HCT116 (cell line): ENCODE measurements at regions not wholly inside any gene's neighbourhood (a gene's known extent, or its start where the extent isn't known, plus 50 kb on each side); places are given as distances from the start of the nearest gene placed in this dataset.

ENCODE experiments used
- ATAC-seq: fragments of 200-7000 bp; cut with Tn5 transposase; 2 replicates; pipeline ENCODE4 v1.9.1; 2020; ENCODE audit warnings: mild to moderate bottlenecking, moderate library complexity
- BruUV-seq: library from RNA; stranded (reverse); fragments of 400-500 nt; replicated peaks from 2 replicates; lab custom pipeline; 2021; lab: Mats Ljungman, UMichigan
- CTCF ChIA-PET: fragments of 300-600 bp; sonication (Branson Sonifier 250); formaldehyde crosslinking; loops from one replicate; lab custom pipeline; 2021; ENCODE audit warnings: antibody characterized with exemption; lab: Charles Lee
- POLR2A ChIA-PET: fragments of 300-600, 350-600 bp; sonication (Branson Sonifier 250); formaldehyde crosslinking; loops from one replicate; lab custom pipeline; 2021; ENCODE audit warnings: antibody characterized with exemption; lab: Charles Lee
- RAD21 ChIA-PET, 2 experiments: fragments of 300-600 bp; sonication (Branson Sonifier 250); formaldehyde crosslinking; loops; one replicate each; lab custom pipeline; 2023; ENCODE audit warnings: low total read pairs in 2 of 2; ENCODE audit not compliant: uncharacterized antibody in 2 of 2, unreplicated experiment in 2 of 2, low non-redundant PET in 1 of 2; lab: Charles Lee
- DNase-seq: peaks from one replicate; pipeline ENCODE4 v3.0.0-alpha.2; 2010; ENCODE audit warnings: low read depth, low spot score
- H2AFZ ChIP-seq: fragments of 200-600 bp; shearing (Covaris generic), sonication (generic); 2 replicates; pipeline ENCODE4 v1.6.1; 2017; ENCODE audit warnings: low read depth, mixed run types, mixed read lengths, antibody characterized with exemption, low read length; ENCODE audit not compliant: poor library complexity, severe bottlenecking
- H3K27ac ChIP-seq: 2 replicates; pipeline ENCODE4 v1.5.1; 2012; ENCODE audit warnings: low read depth, low read length
- H3K27me3 ChIP-seq: fragments of 200-600 bp; sonication (generic); 2 replicates; pipeline ENCODE4 v1.6.1; 2016; ENCODE audit warnings: mixed run types, low read length, mixed read lengths; ENCODE audit not compliant: insufficient read depth
- H3K36me3 ChIP-seq, 2 experiments: fragments of 200-500 bp in 1 of 2; fragments of 200-600 bp in 1 of 2; sonication (Bioruptor generic) in 1 of 2; sonication (generic) in 1 of 2; 2 replicates each; pipeline versions ENCODE4 v1.5.1 to v1.6.1; 2014 to 2016; ENCODE audit warnings: low read length in 2 of 2, inconsistent platforms in 1 of 2, mixed read lengths in 1 of 2, mixed run types in 1 of 2; ENCODE audit not compliant: insufficient read depth in 2 of 2, control insufficient read depth in 1 of 2
- H3K4me1 ChIP-seq, 2 experiments: fragments of 200-600 bp in 1 of 2; sonication (generic) in 1 of 2; 2 replicates each; pipeline versions ENCODE4 v1.5.1 to v1.6.1; 2012 to 2017; ENCODE audit warnings: low read length in 2 of 2, inconsistent platforms in 1 of 2, mild to moderate bottlenecking in 1 of 2, mixed read lengths in 1 of 2, mixed run types in 1 of 2, moderate library complexity in 1 of 2; ENCODE audit not compliant: insufficient read depth in 2 of 2, control insufficient read depth in 1 of 2
- H3K4me2 ChIP-seq: fragments of 200-600 bp; sonication (generic); 2 replicates; pipeline ENCODE4 v1.6.1; 2017; ENCODE audit warnings: mixed run types, low read length, mixed read lengths
- H3K4me3 ChIP-seq, 2 experiments: fragments of 200-600 bp in 1 of 2; sonication (generic) in 1 of 2; replicated peaks in 1 of 2; 2 replicates each; pipeline ENCODE4 v1.5.1; 2011 to 2016; ENCODE audit warnings: low read length in 2 of 2, control low read depth in 1 of 2, low read depth in 1 of 2, mild to moderate bottlenecking in 1 of 2, mixed read lengths in 1 of 2, mixed run types in 1 of 2
- H3K79me2 ChIP-seq: fragments of 200-600 bp; sonication (generic); 2 replicates; pipeline ENCODE4 v1.6.1; 2017; ENCODE audit warnings: mild to moderate bottlenecking, mixed run types, low read length, moderate library complexity, mixed read lengths; ENCODE audit not compliant: insufficient read depth
- H3K9ac ChIP-seq: fragments of 200-600 bp; sonication (generic); 2 replicates; pipeline ENCODE4 v1.6.1; 2016; ENCODE audit warnings: low read length, mixed read lengths
- H3K9me2 ChIP-seq: fragments of 200-600 bp; sonication (generic), shearing (Covaris generic); 2 replicates; pipeline ENCODE4 v1.6.1; 2017; ENCODE audit warnings: mixed run types, mild to moderate bottlenecking, moderate library complexity; ENCODE audit not compliant: insufficient read depth
- H3K9me3 ChIP-seq, 2 experiments: fragments of 200-500 bp in 1 of 2; fragments of 200-600 bp in 1 of 2; sonication (Bioruptor generic) in 1 of 2; sonication (generic) in 1 of 2; 2 replicates each; pipeline ENCODE4 v1.6.1; 2014 to 2017; ENCODE audit warnings: low read length in 2 of 2, mixed read lengths in 2 of 2, inconsistent platforms in 1 of 2, low read depth in 1 of 2, mild to moderate bottlenecking in 1 of 2, mixed run types in 1 of 2, moderate library complexity in 1 of 2; ENCODE audit not compliant: control insufficient read depth in 1 of 2, insufficient read depth in 1 of 2
- H4K20me1 ChIP-seq: fragments of 200-600 bp; sonication (generic), shearing (Covaris generic); 2 replicates; pipeline ENCODE4 v1.6.1; 2017; ENCODE audit warnings: mixed run types, mild to moderate bottlenecking, moderate library complexity; ENCODE audit not compliant: insufficient read depth
- CBX3 ChIP-seq: IDR thresholded peaks from 2 replicates; pipeline ENCODE4 v1.6.1; 2012; ENCODE audit warnings: low read depth
- EGR1 ChIP-seq: IDR thresholded peaks from 2 replicates; pipeline ENCODE4 v1.6.1; 2012; ENCODE audit warnings: low read depth
- ELF1 ChIP-seq: IDR thresholded peaks from 2 replicates; pipeline ENCODE4 v1.6.1; 2012; ENCODE audit warnings: low read depth, borderline replicate concordance
- SP1 ChIP-seq: IDR thresholded peaks from 2 replicates; pipeline ENCODE4 v1.6.1; 2012; ENCODE audit warnings: low read depth
- SRF ChIP-seq: IDR thresholded peaks from 2 replicates; pipeline ENCODE4 v1.6.1; 2012; ENCODE audit warnings: low read depth
- TCF7L2 ChIP-seq: IDR thresholded peaks from 2 replicates; pipeline ENCODE4 v1.7.0; 2011; ENCODE audit warnings: borderline replicate concordance, inconsistent platforms; ENCODE audit not compliant: insufficient read depth, insufficient read length; ENCODE audit errors: extremely low read depth
- ZFX ChIP-seq: fragments of 450-650 bp; IDR thresholded peaks from 2 replicates; pipeline ENCODE4 v1.6.1; 2017
- ZNF274 ChIP-seq: fragments of 200-500 bp; sonication (Bioruptor generic); IDR thresholded peaks from 2 replicates; pipeline ENCODE4 v1.6.1; 2014; ENCODE audit warnings: mild to moderate bottlenecking, low read depth, low read length, inconsistent platforms
- intact Hi-C: fragments of 100-400 bp; cut with micrococcal nuclease; formaldehyde crosslinking; loops from 2 replicates; pipeline ENCODE4 v1.10.0; 2022
- TF ChIP-seq, protein P1 (sequence below): IDR thresholded peaks from 2 replicates; pipeline ENCODE4 v1.6.1; 2012
- TF ChIP-seq, protein P2 (sequence below): IDR thresholded peaks from 2 replicates; pipeline ENCODE4 v1.6.1; 2012; ENCODE audit warnings: low read depth

DNA sequence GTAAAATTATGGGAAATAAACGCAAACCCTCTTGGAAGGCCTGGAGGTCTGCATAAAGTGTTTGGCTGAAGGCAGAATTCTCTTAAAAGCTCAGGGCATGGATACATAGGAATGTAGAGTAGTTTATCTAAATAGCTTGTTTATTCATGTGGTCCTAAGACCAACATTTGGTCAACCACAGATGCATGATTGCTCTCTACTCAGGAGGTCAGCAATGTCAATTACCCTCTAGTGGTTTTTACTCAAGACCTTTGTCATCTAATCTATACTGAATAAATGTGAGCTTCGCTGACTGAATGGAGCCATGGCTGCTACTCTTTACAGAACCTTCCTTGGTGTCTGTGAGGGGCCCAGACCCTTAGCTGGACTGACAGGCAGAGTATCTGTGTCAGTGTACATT lies 139.8 kb downstream of the ATL2 start:
- DNase-seq: no peak
- Histone ChIP-seq H3K4me3 (no peak overlapping the region), H3K27me3 (no peaks in the 10 kb centered on the region), H3K9me2 (no peaks in the 10 kb centered on the region), H3K4me1 (no peaks in the 10 kb centered on the region), H3K79me2 (no peaks in the 10 kb centered on the region), H3K36me3 (no peaks in the 10 kb centered on the region), H3K9ac (no peak overlapping the region), H3K9me3 (no peaks in the 10 kb centered on the region), H4K20me1 (no peaks in the 10 kb centered on the region), H3K4me2 (no peak overlapping the region), H3K27ac (no peak overlapping the region), H2AFZ (no peak overlapping the region)
- ChIA-PET RAD21 (no interaction called here), CTCF (no interaction called here), POLR2A (no interaction called here)
- ATAC-seq: no peak
- TF ChIP-seq, protein P1, sequence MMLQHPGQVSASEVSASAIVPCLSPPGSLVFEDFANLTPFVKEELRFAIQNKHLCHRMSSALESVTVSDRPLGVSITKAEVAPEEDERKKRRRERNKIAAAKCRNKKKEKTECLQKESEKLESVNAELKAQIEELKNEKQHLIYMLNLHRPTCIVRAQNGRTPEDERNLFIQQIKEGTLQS: no peak
- no peak for TF ChIP-seq ZNF274
- TF ChIP-seq CBX3: no peak
- no peak for TF ChIP-seq ELF1
- no peak for TF ChIP-seq SRF
- no peak for TF ChIP-seq TCF7L2
- TF ChIP-seq, protein P2, sequence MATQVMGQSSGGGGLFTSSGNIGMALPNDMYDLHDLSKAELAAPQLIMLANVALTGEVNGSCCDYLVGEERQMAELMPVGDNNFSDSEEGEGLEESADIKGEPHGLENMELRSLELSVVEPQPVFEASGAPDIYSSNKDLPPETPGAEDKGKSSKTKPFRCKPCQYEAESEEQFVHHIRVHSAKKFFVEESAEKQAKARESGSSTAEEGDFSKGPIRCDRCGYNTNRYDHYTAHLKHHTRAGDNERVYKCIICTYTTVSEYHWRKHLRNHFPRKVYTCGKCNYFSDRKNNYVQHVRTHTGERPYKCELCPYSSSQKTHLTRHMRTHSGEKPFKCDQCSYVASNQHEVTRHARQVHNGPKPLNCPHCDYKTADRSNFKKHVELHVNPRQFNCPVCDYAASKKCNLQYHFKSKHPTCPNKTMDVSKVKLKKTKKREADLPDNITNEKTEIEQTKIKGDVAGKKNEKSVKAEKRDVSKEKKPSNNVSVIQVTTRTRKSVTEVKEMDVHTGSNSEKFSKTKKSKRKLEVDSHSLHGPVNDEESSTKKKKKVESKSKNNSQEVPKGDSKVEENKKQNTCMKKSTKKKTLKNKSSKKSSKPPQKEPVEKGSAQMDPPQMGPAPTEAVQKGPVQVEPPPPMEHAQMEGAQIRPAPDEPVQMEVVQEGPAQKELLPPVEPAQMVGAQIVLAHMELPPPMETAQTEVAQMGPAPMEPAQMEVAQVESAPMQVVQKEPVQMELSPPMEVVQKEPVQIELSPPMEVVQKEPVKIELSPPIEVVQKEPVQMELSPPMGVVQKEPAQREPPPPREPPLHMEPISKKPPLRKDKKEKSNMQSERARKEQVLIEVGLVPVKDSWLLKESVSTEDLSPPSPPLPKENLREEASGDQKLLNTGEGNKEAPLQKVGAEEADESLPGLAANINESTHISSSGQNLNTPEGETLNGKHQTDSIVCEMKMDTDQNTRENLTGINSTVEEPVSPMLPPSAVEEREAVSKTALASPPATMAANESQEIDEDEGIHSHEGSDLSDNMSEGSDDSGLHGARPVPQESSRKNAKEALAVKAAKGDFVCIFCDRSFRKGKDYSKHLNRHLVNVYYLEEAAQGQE: no peak
- TF ChIP-seq ZFX: no peak
- no peak for TF ChIP-seq EGR1
- TF ChIP-seq SP1: no peak
- no TSS peak for BruUV-seq
- intact Hi-C loops: no loop called here
